ENCODE measurements at regions not wholly inside any gene's neighbourhood (a gene's known extent, or its start where the extent isn't known, plus 50 kb on each side); places are given as distances from the start of the nearest gene placed in this dataset.

GRCh38 chr6:122872311-122872710, 83.3 kb downstream of the SMPDL3A start:
- no peak for TF ChIP-seq CTCF (IDR thresholded peaks at IDR 0.05)
- TF ChIP-seq EZH2 (IDR thresholded peaks at IDR 0.05): no peak
- no peak for TF ChIP-seq EZH2phosphoT487 (IDR thresholded peaks at IDR 0.05)

All from neural progenitor cell (in vitro differentiated cells).